GM13977 (cell line): ENCODE measurements at regions not wholly inside any gene's neighbourhood (a gene's known extent, or its start where the extent isn't known, plus 50 kb on each side); places are given as distances from the start of the nearest gene placed in this dataset.

ENCODE experiments used
- DNase-seq: peaks from one replicate; pipeline ENCODE4 v3.0.0; 2012; ENCODE audit warnings: low spot score
- in situ Hi-C: fragments of 300-500 bp; cut with MboI; formaldehyde crosslinking; loops from one replicate; pipeline ENCODE4 v1.12.0; 2022; ENCODE audit warnings: low sequenced_read_pairs, low pct_unique_long_range_greater_than_20kb, mixed read lengths, inconsistent platforms; ENCODE audit not compliant: unreplicated experiment
- TF ChIP-seq, protein P1 (sequence below): IDR thresholded peaks from 2 replicates; pipeline ENCODE4 v1.5.1; 2012; ENCODE audit warnings: mild to moderate bottlenecking, control low read depth; ENCODE audit not compliant: insufficient read depth; ENCODE audit errors: extremely low read depth, missing control alignments

DNA sequence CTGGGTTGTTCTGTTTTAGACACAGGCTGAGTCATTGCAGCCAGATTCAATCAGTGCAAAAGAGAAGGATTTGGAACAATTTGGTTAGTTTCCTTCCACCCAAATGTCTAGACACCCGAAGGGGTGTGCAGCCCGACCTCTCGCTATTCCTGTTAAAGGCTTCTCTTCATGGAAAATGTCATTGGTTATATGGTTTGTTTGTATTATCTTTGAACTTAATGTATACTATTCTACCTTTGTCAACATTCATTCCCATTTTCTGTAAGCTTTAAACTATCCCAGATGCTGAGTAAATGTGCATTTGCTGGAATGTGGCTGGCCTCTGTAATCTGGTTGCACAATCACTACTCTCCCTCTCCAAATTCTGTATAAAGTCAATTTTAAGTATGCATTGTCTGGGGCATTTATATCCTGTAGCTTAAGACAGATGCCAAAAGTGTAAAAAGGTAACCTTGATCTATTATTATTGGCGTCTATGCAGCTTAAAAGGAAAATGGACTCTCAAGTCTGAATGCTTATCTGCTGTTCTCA, 80.4 kb upstream of the RND3 start:
- TF ChIP-seq, protein P1, sequence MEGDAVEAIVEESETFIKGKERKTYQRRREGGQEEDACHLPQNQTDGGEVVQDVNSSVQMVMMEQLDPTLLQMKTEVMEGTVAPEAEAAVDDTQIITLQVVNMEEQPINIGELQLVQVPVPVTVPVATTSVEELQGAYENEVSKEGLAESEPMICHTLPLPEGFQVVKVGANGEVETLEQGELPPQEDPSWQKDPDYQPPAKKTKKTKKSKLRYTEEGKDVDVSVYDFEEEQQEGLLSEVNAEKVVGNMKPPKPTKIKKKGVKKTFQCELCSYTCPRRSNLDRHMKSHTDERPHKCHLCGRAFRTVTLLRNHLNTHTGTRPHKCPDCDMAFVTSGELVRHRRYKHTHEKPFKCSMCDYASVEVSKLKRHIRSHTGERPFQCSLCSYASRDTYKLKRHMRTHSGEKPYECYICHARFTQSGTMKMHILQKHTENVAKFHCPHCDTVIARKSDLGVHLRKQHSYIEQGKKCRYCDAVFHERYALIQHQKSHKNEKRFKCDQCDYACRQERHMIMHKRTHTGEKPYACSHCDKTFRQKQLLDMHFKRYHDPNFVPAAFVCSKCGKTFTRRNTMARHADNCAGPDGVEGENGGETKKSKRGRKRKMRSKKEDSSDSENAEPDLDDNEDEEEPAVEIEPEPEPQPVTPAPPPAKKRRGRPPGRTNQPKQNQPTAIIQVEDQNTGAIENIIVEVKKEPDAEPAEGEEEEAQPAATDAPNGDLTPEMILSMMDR: no peak
- in situ Hi-C loops: no loop called here
- DNase-seq: no peak

DNA sequence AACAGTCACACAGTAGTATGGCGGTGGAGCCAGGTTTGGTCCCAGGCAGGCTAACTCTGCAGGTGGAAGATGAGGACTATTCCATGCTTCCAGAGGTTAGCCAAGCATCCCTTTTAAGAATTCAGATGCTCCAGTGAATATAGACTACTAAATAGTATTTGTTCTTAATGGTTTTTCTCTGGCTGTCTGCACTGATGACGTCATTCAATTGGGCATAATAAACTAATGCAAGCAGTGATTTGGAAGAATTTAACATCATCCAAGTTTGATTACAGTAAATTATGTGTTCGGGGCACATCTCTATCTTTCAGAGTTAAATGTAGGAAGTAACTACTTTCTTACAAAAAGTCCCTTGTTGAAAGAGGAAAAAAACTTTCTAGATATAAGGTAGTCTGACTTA, 78.8 kb upstream of the RND3 start:
- TF ChIP-seq, protein P1: no peak
- in situ Hi-C loops: no loop called here
- DNase-seq: no peak

DNA sequence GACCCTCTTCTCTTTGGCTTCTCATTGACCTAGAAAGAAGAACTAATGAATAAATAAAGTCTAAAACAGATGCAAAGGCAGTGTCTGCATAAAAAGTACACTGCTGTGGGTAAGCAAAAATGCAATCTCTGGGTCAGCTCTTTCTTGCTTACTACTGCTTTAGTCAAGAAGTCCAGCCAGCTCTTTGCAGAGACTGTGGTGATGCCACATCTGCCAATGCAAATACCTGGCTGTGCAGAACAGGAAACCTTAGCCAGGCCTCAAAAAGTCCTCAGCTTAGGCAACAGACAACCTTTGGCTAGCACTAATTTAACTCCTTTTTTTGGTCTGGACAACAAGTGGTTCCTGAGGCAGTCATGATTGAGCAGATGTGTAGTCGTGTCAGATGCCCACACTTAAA, 73.6 kb upstream of the RND3 start:
- in situ Hi-C loops: no loop called here
- TF ChIP-seq, protein P1: no peak
- DNase-seq: no peak

DNA sequence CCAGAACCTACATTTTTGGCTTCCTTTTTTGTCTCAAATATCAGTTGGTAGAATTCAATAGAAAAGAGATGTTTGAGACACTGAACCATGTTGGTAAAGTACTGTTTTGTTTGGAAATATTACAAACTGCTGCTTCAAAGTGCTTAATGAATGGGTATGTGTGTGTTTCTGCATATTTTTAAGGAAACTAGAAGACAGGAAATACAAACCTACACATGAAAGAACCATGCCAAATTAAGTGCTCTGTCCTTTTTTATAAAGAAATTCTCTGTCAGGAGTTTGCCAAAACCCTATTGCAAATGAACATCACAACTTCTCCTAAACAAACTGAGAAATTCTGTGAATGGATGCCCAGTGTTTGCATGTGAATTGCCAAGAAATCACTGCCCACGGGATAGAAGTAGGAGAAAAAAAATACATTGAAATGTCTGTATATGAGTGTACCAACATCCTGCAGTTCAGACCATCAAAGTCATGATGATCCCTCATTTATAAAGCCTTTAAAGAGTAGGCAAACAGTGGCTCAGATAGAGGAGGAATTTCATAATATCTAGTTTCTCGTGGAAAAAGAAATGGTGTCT, 69.6 kb upstream of the RND3 start:
- in situ Hi-C loops: no loop called here
- TF ChIP-seq, protein P1: no peak
- no peak for DNase-seq

DNA sequence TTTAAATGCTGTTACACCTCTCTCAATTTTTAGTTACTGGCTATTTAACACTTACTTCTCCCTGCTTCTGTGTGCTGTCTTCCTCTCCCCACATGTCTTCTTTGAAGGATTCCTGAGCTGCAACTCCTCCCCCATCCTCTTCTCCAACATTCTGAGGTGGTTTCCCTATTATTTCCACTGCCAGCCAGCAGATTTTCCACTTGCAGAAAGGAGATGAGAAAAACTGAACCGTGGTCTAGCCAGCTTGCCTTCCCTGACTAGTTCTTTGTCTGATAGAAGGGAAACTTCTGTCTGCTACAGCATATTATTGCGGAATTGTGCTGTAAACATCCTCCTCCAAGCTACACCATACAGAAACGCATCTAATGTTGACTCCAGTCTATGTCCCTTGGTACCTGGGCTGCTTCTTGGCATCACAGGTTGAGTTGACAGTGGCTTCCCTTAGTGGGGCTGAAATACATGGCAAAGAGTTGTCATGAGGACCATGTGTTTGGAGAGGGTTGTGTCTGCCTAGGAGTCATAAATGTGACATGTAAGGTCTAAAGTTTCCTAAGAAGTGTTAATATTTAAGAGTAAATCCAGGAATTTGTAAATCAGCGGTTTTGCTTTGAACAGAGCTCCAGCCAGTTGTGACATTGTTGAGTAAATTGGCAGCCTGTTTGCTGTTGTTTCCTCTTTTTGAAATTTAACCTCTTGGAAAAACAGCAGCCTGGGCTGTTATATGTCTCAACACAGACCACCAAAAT, 68.3 kb upstream of the RND3 start:
- in situ Hi-C loops: no loop called here
- TF ChIP-seq, protein P1: no peak
- DNase-seq: no peak

DNA sequence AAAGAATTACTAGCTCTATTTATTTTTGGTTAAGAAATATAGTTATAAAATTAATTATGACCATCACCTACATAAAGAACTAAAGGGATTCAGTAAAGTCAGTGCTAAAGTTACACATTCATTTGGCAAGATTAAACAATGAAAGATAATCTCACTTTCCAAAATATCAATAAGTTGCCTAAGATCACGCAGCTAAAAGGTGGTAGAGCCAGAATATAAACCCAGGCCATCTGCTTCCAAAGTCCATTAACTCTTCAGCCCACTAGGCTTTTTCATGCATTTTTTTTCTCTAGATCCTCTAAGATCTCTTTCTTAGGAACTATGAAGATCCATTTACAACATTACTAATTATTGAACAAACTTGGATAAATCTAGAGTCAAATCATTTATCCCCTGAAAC, 66.6 kb upstream of the RND3 start:
- TF ChIP-seq, protein P1: no peak
- in situ Hi-C loops: no loop called here
- DNase-seq: no peak
